ENCODE measurements at regions not wholly inside any gene's neighbourhood (a gene's known extent, or its start where the extent isn't known, plus 50 kb on each side); places are given as distances from the start of the nearest gene placed in this dataset.
"Not testable (repeated sequence)": the region's sequence is repeated elsewhere in the genome, so short reads cannot be mapped to it uniquely, and the experiment has no call there.

DNA sequence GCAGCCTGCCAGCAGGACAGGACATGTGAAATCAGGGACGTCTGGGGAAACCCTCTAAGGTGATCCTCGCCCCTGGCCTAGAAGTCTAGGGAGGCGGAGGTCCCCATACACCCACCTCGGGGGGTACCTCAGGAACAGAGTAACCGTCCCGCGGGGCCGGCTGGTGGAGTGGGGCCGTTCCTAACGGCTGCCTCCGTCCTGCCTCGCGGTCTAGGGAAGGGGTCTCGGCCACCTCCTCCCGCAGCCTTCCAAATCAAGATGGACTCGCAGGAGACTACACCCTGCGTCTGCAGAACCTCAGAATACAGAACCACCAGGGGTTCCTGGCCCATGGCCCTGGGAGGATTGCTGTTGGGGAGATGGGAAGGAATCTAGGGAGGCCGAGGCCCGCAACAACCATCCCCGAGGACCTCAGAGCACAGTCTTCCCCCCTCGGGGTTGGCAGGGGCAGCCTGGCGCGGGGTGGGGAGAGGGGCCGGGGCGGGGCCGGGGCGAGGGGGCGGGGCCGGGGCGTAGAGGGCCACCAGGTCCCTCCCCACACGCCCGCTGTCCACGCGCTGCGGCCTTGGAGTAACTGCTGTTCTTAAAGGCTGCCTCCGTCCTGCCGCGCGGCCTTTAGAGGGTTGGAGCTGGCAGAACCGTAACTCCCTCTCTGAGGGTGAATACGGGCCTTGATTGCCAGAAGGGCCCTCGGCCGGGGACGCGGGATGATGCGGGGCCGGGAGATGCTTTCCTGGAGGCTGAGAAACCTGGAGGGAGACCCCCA lies 89.0 kb upstream of the MLN start:
- no peak for DNase-seq

DNA sequence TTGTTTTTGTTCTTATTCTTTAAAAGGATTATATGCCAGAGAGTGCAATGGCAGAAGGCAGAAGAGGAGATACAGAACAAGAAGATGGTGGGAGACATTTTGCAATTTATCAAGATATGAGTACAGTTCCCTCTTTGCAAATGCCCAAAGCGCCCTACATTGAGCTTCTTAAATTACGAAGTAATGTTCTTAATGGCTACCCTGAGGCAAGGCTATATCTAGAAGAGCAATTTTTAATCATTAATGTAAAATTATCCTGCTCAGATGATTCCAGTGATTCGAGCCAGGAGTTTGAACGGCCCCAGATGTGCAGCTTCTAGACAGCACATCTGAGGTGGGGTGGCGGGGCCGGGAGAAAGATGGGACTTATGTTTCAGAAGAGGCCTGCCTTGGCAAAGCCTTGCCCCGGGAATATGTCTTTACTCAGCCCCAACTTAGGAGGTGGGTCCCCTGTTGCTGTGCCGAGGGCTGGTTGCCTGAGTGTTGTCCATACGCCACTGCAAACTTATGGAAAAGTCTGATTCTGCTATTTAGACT lies 84.9 kb upstream of the MLN start:
- DNase-seq: no peak

DNA sequence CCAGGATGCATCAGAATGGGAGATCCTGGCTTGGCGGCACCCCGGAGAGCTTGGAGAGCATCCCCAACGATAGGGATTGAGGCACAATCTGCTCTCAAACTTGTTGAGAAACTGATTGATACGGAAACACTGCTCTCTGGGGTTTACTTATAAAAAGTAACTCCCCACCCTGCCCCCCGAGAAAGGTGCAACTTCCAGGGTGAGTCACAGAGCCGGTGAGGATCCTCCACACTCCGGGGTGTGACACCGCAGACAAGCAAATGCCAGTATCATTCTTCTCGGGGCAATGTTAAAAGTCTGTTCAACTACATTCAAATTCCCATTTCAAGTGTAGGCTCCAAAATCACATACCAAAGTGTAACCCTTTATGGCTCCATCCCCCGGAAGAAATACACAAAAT lies 84.4 kb upstream of the MLN start:
- no peak for DNase-seq

DNA sequence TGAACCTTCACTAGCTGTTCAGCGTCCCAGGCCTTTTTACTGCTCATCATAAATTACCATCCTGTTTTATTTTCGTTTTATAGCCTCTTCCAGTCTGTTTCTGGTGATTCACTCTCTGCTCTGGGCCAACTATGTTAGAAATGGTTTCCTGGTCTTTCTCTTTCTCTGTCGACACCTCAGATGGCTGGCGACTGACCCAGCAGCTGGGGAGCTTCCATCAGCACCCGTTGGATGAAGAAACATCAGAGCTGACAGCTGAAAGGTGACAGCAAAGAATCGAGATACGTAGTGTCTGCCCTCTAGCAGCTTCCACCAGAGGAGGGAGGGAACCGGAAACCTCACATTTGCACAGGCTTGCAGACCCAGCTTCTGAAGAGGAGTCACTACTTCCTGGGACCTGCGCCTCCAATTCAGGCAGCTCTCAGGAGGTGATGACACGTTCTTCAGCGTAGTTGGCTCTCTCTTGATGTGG lies 82.9 kb upstream of the MLN start:
- no peak for DNase-seq

DNA sequence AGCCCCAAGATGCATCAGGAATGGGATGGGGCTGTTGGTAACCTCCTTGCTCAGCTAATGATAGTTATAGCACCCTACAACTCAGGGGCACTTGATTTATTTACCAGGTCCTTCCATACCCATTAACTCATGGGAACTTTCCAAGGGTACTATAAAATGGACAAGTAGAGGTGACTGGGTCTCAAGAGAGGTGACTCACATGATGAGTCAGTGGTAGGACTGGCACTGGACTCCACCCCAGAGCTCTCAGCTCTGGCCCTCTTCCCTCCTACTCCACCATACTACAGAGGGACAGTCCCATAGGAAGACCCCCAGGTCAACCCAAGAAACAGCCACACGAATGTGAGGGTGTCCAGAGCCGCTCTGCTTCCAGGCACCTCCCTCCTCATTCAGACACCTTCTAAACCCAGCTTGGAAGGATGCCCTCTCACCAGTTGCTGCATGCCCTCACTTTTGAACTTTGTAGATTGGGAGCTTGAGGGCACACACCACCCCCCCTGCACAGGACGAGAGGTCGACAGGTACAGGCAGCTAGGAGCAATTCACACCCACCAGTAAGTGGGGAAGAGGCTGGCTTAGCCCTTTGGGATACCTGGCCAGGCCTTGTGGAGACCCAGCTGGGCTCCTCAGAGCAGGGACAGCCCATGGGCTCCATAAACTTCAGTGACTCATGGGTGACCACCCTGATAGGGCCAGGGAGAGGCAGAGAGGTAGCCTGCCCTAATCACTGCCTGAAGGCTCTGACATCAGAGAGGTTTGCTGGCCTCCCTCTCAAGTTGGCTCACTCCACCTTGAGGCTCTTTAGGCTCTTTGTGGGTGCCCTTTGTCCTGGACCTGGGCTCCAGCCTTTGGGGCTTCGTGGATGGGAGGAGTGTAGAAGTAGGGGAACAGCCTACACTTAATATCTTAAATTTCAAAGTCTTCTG lies 81.6 kb upstream of the MLN start:
- DNase-seq: no peak

DNA sequence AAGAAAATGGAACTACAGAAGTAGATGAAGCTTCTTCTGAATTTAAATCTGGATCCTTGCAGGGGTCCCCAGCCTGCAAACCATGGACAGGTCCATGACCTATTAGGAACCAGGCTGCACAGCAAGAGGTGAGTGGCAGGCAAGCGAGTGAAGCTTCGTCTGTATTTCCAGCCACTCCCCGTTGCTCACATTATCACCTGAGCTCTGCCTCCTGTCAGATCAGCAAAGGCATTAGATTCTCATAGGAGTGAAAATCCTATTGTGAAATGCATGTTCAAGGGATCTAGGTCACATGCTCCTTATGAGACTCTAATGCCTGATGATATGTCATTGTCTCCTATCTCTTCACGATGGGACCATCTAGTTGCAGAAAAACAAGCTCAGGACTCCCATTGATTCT lies 79.8 kb upstream of the MLN start:
- DNase-seq: not testable (repeated sequence)

DNA sequence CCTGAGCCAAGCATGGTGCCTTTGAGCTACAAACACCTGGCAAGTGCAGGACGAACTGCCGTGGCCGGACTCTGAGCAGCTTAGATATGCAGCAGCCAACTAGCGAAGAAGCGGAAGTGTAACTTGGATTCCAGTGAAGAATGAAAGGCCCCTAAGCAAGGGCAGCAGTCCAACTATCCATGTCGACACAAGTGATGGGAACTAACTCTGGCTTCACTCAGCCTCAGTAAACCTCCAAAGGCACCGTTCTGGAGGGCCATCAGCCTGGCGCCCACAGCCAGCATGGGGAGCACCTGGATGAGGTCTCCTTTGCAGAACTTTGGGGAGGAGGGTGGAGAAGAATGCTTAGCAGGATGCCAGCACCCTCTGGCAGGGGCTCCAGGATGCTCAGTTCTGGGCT lies 78.4 kb upstream of the MLN start:
- DNase-seq: peak; percentile 70

DNA sequence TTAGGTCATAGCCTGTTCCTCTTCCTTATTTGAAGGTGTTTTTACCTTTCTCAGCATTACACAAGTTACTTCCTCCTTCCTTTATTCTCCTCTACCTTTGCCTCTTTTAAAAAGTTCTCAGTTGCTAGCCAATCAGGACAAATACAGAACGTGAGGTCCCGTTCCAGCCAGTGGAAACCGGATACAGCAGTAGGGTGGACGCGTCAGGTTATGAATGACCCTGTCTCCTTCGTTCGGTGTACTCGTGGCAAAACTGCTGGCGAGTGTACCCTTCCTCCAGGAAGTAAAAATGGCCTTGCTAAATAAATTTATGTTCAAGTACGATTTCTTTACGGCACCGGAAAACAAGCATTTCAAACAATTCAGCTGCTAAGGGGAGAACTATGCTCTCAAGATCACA lies 77.0 kb upstream of the MLN start:
- no peak for DNase-seq

DNA sequence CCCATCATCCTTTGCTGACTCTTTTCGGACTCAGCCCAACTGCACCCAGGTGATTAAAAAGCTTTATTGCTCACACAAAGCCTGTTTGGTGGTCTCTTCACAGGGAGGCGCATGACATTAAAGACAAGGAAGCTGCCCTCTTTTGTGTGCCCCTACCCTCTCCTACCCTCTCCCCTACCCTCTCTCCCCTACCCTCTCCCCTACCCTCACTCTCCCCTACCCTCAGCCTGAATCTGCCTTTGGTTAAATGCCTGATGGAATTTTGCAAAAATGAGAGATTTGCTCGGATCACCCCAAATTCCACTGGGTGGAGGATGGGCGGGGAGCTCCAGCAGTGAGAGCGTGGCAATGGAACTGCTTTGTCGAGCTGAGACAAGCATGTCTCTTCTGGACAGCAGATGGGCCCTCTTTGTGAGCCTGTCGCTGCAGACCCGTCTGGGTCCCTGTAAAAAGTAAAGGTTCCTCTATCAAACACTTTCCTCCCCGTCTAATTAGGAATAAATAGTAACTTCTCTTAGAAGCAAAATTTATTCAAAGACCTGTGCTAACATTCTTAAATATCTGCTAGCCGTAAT lies 76.4 kb upstream of the MLN start:
- DNase-seq: no peak

DNA sequence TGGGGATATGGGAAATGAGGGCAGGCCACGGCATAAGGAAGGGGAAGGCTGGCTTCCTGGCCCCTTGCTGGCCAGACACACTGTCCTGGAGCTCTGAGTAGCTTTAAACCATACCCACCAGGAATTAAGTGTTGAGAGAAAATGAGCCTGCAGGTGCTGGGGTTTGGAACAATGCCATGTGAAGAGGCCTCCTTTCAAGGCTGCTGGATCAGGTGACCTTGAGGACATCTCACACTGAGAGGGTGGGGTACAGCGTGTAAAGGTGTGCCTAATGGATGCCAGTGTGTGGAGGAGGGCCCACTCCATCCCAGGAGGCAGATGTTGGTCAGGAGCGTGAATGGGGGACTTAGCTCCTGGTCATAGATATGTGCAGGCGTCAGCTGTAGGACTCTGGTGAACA lies 74.8 kb upstream of the MLN start:
- no peak for DNase-seq

DNA sequence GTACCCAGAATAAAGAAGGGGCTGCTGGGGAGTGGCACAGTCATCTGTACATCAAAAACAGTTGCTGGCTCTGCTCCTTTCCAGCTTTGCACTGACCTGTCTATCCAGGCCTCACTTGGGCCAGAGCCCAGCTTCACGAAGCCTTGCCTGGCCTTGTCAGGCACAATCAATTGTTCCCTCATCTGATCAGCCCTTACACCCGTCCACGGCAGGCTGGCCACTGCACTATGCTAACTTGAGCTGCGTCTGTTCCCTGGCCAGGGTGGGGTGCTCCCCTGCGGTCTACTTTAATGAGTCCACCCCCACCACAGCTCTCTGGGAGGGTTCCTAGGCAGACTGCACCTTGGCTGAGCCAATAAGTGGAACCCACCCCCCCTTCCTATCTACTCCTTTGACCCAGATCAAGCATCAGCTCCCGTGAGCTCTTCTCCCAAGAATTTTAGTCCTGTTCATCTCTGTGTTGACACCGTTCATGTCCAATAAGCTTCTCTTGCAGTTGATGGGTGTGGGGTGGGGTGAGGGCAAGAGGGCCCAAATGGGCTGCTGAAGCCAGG lies 74.3 kb upstream of the MLN start:
- no peak for DNase-seq

DNA sequence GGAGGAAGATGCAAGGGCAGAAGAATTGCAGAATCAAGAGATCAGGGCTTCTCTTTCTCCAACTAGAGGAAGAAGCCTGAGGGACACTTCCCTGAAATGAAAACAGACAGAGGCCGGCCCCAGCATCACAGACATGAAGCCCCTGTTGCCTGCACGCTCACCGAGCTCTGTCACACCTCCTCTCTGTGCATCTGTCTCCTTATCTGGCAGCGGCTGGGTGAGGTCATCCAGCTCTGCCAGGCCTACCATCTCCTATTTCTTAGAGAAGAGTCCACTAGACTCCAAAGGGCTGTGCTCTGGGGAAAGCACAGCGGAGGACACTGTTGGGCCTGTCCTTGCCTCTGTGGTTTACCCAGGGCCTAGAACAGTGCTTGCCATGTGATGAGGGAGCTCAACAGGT lies 71.9 kb upstream of the MLN start:
- DNase-seq: no peak

DNA sequence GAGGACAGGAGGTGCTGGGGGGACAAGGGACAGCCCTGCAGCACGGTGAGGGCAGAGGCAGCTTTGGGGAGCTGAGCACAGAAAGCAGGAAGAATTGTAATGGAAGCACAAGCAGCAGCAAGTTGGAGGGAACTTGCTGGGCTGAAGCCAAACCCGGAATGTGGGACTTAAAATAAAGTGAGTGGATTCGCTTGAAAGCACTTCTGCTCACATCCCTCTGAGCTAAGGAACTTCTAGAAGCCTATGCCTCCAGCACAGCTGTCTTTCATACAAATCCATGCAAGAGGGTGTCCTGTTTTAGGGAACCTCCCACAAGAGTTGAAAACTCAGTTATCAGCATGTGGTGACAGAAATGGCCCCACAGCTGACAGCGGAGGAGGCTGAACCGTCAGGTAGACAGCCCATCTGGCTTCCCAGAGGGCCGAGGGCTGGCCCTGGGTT lies 71.4 kb upstream of the MLN start:
- no peak for DNase-seq

DNA sequence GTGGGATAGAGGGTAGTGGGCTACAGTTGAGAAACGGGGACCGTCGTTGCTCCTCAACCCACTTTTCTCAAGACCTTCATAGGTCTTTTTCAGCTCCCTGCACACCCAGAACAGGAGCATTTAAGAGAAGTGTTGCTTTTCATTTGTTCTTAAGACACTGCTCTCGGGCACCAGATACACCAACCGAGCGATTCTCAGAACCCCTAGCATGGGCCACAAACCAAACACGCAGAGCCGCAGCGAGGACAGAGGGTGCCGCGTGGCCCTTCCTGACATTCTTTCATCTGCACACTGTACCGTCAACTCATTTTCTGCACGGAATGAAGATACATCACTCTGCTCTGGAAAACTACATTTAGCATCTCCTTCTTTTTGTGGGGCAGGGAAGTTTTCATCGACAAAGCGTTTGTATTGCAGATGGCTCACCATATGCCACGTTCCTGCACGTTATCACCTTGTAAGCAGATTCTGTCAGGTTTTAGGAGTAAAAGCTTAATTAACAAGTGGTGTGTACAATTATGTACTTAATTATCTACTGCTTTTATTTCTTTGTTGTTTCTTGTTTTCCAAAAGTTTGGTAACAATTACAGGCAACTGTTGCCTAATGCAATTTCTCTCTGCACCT lies 70.4 kb upstream of the MLN start:
- DNase-seq: no peak

DNA sequence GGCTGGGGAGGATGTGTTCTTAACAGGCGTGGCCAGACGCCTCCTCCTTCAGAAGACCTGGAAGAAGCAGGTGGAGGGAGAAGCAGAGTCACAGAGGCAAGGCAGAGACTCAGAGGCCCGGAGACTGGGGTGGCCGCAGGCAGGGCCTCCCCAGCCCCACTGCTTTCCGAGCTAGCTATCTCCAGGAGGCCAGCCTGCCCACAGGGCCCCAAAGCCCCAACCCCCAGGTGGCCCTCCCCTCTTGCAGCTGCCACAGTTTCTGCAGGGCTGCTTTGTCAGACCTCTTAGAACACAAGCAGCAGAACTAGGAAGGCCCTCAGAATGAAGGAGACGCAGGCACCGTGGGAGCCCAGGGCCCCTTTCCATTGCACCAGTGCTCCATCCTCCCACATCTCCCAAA lies 69.0 kb upstream of the MLN start:
- DNase-seq: no peak

DNA sequence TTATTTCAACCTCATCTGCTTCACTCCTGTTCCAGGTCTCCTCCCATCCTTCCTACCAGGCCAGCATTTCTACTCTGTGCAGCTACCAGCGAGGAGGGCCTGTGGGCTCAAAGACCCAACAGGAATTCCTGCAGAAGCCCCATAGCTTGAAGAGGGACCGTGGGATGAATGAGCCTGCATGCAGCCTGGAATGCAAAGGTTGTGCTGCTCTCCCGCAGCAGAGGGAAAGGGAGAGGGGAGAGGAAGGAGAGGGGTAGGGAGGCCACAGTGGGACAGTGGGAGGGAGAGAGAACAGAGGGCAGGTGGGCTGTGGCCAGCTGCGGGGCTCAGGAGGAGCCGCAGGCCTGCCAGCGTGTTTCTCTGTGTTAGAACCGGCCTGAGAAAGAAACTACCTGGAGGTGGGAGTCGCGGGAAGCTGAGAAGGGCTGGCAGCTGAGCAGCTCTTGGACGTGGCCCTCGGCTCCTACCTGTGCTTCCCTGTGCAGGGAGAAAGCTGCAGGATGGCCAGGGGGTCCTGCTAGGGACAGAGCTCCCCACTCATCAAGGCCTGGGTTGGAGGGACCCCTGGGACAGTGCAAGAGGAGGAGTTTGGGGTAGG lies 66.1 kb upstream of the MLN start:
- no peak for DNase-seq

DNA sequence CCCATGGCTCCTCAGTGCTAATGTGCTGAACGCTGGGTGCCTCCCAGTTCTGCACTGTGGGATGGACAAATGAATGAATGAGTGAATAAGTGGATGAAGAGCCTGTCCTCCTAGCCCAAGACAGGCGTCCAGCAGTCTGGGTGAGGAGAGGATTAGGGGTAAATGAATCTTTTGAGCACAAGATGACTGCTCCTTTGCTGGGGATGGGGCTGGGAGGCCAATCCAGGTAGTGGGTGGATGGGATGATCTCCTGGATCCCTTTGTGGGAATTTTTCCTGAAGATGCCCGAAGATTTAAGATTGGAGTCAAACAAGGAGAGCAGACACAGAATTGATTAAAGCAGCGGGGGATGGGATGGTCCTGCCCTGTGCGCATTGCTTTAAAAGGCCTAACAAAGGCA lies 65.3 kb upstream of the MLN start:
- no peak for DNase-seq

DNA sequence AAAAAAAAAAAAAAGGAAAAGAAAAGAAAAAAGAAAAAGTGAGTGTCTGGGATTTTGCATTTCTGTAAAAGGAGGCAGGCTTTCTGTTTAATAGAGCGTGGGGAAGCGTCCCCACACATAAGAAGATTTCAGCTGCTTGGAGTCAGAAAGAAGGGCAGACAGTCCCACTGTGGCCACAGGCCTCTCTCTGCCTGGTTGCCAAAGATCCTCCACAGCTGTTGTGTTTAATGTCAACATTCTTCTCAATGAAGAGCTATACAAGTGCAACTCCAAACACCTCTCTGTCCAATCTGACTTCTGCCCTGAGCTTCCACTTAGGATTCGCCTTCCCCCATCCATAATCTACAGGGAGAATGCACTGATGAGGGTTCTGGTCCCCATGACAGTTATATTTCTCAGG lies 64.3 kb upstream of the MLN start:
- DNase-seq: no peak

DNA sequence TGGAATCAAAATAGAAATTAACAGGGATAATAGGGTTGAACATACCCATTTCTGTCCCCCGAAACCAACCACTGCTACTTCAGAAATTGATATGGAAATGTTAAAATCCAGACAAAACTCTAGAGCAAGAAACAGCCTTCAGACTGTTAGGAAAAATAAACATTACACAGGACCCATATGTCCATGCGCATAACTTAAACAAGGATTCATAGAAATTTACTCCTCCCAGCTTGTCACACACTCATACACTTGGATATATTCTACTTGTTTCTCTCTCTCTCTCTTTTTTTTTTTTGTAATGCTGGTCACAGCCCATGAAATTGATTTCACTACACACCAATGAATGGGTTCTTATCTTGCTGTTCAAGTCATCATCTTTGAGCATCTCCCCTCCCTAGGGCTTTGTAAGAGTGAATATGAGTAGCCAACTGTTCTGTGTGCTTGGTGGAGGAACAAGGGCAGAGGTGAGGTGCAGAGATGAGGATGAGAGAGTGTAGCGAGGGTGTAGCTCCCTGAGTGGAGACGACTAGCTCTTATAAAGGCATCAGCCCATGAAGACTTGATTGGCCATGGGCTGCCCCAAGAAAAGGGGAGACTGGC lies 61.8 kb upstream of the MLN start:
- DNase-seq: no peak

DNA sequence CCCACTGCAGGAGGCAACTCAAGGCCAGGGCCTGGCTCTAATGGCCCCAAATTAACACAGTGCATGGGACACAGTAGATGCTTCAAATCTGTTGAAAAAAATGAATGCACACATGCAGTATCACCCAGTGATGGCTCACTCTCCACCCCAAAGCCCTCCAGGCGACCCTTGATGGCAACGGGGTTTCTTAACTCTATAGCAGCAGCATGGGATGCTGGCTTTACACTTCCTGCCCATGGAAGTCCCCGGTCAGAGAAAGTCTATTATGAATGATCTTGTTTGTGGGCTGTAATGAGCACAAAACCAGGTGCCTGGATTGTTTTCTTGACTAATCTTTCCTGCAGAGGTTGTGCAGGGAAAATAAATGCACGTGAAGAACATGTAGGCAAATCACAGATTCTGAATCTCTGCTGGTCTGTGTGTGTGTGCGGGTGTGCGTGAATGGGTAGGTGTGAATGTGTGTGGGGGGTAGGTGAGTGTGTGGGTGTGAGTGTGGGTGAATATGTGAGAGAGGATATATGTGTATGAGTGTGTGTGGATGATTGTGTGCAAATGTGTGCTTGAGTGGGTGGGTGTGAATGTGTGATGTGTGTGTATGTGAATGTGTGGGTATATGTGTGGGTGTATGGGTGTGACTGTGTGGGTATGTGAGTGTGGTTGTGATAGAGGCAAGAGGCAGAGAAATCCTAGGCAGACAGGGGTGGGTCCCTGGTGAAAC lies 60.1 kb upstream of the MLN start:
- no peak for DNase-seq

DNA sequence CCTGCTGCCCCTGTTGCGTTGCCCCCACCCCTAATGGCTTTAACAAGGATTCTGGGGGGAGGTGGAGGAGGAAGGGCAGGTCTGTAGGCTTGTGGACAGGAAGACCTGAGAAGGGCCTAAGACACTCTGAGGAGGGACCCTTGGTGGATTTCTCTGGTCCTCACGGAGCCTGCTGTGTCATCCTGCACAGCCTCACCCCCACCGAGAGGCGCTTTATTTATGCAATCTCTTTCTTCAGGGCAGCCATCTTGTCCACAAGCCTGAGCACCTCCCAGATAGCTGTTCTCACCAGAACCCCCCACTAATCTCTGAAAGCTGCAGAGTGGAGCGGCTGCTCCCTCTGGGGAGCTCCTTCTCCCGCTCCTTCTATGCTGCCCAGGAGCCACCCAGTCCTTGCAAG lies 59.3 kb upstream of the MLN start:
- DNase-seq: no peak

All from right forelimb (tissue), 1 donor.